ENCODE measurements at regions not wholly inside any gene's neighbourhood (a gene's known extent, or its start where the extent isn't known, plus 50 kb on each side); places are given as distances from the start of the nearest gene placed in this dataset.
"Not testable (repeated sequence)": the region's sequence is repeated elsewhere in the genome, so short reads cannot be mapped to it uniquely, and the experiment has no call there.

- no peak overlapping the region for H3K4me3 ChIP-seq (ENCODE audit: low read depth, low read length)
- no peak for DNase-seq (ENCODE audit: low read depth)
These were observed 201.8 kb upstream of the PRNP start for GRCh38 chr20:4484379-4484997.

DNA sequence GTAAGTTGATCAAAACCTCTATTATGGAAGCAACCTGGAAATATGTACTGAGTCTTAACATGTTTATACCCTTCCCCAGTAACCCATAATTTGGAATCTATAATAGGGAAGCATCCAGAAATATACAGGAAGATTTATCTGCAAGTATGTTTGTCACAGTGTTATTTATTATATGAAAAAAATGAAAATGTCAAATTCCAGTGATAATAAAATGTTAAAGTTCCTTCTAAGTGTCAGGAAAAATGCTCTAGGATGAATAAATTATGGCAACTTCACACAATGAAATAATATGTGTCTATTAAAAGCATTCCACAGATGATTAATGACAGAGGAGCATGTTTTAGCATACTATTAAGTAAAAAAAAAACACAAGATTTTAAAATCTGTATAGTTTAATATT lies 202.3 kb upstream of the PRNP start:
- no peak for DNase-seq (ENCODE audit: low read depth)
- no peak overlapping the region for H3K4me3 ChIP-seq (ENCODE audit: low read depth, low read length)

DNA sequence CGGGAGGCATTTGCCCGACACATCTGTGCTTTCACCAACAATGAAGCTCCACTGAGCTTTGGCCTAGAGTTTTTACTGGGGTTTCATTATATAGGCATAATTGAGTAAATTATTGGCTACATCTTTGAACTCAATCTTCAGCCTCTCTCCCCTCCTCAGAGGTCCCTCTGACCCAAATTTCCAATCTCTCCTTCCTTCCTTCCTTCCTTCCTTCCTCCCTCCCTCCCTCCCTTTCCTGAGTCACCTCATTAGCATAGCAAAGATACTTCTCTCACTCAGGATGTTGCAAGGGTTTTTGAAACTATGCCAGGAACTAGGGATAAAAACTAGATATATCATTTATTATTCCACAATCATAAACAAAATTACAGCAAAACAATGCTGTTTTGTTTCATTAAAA lies 202.8 kb upstream of the PRNP start:
- DNase-seq (ENCODE audit: low read depth), result no peak
- H3K4me3 ChIP-seq (ENCODE audit: low read depth, low read length), result no peak overlapping the region

DNA sequence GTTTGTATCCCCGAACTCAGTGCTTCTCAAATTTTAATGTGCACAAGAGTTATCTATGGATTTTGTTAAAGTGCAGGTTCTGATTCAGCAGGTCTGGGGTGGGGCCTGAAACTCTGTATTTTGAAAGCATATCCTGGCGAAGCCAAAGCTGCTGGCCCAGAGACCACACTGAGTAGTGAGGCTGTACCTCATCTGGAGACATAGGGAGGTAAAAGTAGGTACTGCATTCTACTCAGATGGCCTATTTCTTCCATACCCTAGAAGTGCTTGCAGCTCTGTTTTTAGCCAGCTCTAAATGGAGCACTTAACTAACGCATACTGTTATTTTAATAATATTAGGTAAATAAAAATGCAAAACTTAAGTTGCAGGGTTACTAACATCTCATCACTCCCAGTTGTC lies 206.2 kb upstream of the PRNP start:
- no peak for DNase-seq (ENCODE audit: low read depth)
- H3K4me3 ChIP-seq (ENCODE audit: low read depth, low read length), result no peak overlapping the region

- no peak for DNase-seq (ENCODE audit: low read depth)
- H3K4me3 ChIP-seq (ENCODE audit: low read depth, low read length), result no peak overlapping the region
These were observed 209.3 kb upstream of the PRNP start for GRCh38 chr20:4476903-4477500.

- DNase-seq (ENCODE audit: low read depth), result no peak
- H3K4me3 ChIP-seq (ENCODE audit: low read depth, low read length), result no peak overlapping the region
These were observed 213.3 kb upstream of the PRNP start for GRCh38 chr20:4472906-4473305.

- no peak for DNase-seq (ENCODE audit: low read depth)
- no peak overlapping the region for H3K4me3 ChIP-seq (ENCODE audit: low read depth, low read length)
These were observed 215.0 kb upstream of the PRNP start for GRCh38 chr20:4471221-4471620.

DNA sequence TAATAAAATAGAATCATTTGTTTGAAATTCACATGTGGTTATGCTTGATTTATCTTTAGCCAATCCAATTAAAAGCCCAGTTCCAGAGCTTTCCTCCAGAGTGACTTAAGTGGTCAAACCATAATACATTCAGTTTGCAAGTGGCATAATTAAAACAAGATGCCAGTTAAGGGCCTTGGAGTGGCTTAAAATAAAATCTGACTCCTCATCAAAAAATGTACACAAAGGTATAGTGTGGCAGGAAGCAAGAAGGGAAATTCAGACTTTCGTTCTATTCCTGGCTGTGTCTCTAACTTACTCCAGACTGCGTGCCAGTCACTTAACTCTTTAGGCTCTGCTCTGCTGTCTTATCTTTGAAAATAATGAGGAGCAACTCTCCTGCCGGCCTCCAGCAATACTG lies 215.9 kb upstream of the PRNP start:
- no peak for DNase-seq (ENCODE audit: low read depth)
- no peak overlapping the region for H3K4me3 ChIP-seq (ENCODE audit: low read depth, low read length)

- no peak overlapping the region for H3K4me3 ChIP-seq (ENCODE audit: low read depth, low read length)
- no peak for DNase-seq (ENCODE audit: low read depth)
These were observed 216.3 kb upstream of the PRNP start for GRCh38 chr20:4469910-4470309.

GRCh38 chr20:4468114-4468513 lies 218.1 kb upstream of the PRNP start:
- H3K4me3 ChIP-seq (ENCODE audit: low read depth, low read length), result no peak overlapping the region
- no peak for DNase-seq (ENCODE audit: low read depth)

DNA sequence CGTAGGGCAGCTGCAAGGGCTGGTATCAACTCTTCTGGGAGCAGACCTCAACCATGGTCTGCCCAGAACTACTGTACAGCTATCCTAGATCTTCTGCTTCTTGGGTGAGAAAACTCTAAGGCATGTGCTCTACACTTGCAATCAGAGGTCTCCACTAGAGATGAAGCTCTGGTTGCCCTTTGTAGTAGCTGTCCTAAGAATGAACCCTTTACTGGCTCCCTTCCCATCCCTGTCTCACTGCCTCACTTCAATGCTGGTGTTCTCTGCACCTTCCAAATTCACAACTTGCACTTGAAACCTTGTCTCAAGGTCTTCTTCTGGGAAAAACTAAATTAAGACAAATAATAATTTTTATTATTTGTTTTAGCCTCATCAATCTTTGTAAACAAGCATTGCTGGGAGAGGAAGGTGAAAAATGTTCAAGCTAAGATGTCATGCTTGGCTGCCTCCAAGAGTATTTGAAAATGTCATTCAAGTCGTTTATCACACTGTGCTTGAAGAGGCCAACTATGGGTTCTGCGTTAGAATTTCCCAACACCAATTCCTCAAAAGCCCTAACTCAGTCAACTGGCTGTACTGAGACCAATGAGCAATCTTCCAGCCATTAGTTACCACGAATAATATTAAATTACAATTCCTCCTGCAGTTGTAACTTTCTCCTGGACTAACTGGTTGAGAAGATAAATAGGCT lies 216.9 kb upstream of the ADRA1D start:
- no peak for DNase-seq (ENCODE audit: low read depth)
- no peak overlapping the region for H3K4me3 ChIP-seq (ENCODE audit: low read depth, low read length)

DNA sequence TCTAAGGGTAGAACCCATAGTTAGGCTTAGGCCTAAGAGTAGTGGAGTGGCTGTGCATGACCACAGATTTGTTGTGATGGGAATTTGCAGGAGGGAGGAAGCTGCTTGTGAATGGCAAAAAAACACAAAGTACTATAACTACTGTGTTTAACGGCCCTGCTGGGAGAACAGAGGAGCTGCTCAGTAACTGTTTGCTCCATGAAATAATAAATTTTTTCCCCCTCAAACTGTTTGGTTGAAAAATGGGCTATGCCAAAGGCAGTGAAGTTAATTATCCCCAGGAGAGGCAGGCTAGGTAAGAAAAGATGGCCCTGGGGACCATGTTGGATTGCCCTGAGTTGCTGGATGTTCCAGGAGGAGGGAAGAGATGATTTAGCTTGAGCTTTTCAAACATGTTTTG lies 216.1 kb upstream of the ADRA1D start:
- no peak overlapping the region for H3K4me3 ChIP-seq (ENCODE audit: low read depth, low read length)
- no peak for DNase-seq (ENCODE audit: low read depth)

DNA sequence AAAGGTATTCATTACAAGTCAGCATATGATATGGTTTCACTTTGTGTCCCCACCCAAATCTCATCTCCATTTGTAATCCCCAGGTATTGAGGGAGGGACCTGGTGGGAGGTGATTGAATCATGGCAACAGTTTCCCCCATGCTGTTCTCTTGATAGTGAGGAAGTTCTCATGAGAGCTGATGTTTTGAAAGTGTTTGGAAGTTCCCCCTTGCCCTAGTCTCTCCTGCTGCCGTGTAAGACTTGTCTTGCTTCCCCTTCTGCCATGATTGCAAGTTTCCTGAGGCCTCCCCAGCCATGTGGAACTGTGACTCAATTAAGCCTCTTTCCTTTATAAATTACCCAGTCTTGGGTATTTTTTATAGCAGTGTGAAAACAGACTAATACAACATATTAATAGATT lies 213.7 kb upstream of the ADRA1D start:
- H3K4me3 ChIP-seq (ENCODE audit: low read depth, low read length); DNase-seq (ENCODE audit: low read depth): not testable (repeated sequence)

GRCh38 chr20:4459081-4459480 lies 210.0 kb upstream of the ADRA1D start:
- no peak overlapping the region for H3K4me3 ChIP-seq (ENCODE audit: low read depth, low read length)
- DNase-seq (ENCODE audit: low read depth), result no peak

GRCh38 chr20:4457566-4458543 lies 208.8 kb upstream of the ADRA1D start:
- no peak overlapping the region for H3K4me3 ChIP-seq (ENCODE audit: low read depth, low read length)
- DNase-seq (ENCODE audit: low read depth), result no peak

DNA sequence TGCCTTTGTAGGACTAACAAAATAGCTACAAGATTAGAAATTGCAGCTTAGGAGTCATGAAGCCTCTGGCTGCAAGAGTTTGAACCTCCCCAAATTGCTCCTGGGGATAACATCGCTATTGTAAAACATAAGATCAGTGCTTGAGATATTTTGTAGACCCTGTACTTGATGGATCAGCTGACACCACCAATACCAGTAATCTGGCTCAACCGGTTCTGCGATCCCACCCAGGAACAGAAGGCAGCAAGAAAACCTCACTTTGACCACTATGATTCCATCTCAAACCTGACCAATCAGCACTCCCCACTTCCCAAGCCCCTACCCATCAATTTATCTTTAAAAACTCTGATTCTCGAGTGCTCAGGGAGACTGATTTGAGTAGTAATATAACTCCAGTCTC lies 206.9 kb upstream of the ADRA1D start:
- no peak overlapping the region for H3K4me3 ChIP-seq (ENCODE audit: low read depth, low read length)
- DNase-seq (ENCODE audit: low read depth), result no peak

DNA sequence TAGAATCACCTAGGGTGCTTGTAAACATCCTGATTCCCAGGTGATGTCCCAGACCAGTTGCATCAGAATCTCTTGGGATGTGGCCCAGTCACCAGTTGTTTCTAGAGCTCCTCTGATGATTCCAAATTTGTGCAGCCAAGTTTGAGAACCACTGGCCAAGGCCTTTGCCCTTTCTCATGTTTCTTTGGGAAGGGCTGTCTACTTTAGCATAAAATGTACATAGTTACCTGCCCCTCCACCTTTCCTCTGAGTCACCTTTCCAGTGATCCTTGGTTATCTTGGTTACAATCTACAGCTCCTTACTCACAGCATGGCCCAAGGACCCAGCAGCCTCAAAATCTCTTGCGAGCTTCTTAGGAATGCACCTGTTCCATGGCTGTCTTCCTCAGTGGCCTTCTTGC lies 206.2 kb upstream of the ADRA1D start:
- no peak for DNase-seq (ENCODE audit: low read depth)
- no peak overlapping the region for H3K4me3 ChIP-seq (ENCODE audit: low read depth, low read length)

- no peak for DNase-seq (ENCODE audit: low read depth)
- no peak overlapping the region for H3K4me3 ChIP-seq (ENCODE audit: low read depth, low read length)
These were observed 205.0 kb upstream of the ADRA1D start for GRCh38 chr20:4454111-4454510.

- DNase-seq (ENCODE audit: low read depth), result no peak
- no peak overlapping the region for H3K4me3 ChIP-seq (ENCODE audit: low read depth, low read length)
These were observed 204.3 kb upstream of the ADRA1D start for GRCh38 chr20:4453359-4453758.

GRCh38 chr20:4451487-4452081 lies 202.5 kb upstream of the ADRA1D start:
- no peak overlapping the region for H3K4me3 ChIP-seq (ENCODE audit: low read depth, low read length)

More at GRCh38 chr20:4451487-4452081, 202.5 kb upstream of the ADRA1D start:
- no peak for DNase-seq (ENCODE audit: low read depth)
